HG03139 (cell line): ENCODE measurements at regions not wholly inside any gene's neighbourhood (a gene's known extent, or its start where the extent isn't known, plus 50 kb on each side); places are given as distances from the start of the nearest gene placed in this dataset.
"Not testable (repeated sequence)": the region's sequence is repeated elsewhere in the genome, so short reads cannot be mapped to it uniquely, and the experiment has no call there.

ENCODE experiments used
- ATAC-seq: cut with Tn5 transposase; IDR thresholded peaks from one replicate; pipeline ENCODE4 v1.9.1; 2021; ENCODE audit not compliant: unreplicated experiment

DNA sequence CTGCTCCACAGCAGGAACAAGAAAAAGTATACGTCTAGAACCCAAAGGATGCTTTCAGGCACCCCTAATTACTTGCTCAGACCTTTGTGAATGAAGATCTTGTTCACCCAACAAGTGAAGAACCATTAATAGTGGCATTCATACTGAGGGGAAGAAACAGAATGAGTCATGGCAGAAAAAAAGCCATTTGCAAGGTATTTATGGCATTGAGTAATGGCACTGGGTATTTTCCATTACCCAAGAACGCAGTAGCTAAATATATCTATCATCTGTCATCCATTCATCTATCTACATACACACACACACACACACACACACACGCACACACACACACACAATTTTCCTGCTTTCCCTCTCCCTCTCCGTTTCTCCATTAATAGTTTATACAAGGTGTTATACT, 56.4 kb upstream of the XIRP2 start:
- no peak for ATAC-seq

DNA sequence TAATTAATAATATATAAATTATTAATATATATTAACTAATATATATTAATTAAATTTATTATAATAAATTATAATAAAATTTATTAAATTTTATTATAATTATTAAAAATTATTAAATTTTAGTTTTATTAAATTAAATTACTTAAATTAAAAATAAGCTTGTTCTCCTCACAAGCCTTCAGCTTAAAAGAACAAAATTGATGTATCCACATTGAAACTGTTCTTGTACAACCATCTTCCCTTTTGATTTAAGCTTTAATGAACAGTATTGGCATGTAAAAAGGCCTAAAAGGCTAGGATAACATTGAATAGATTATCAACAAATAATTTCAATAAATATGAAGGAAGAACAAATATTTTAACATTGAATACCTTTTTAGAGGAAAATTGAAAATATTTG, 62.4 kb upstream of the XIRP2 start:
- no peak for ATAC-seq

DNA sequence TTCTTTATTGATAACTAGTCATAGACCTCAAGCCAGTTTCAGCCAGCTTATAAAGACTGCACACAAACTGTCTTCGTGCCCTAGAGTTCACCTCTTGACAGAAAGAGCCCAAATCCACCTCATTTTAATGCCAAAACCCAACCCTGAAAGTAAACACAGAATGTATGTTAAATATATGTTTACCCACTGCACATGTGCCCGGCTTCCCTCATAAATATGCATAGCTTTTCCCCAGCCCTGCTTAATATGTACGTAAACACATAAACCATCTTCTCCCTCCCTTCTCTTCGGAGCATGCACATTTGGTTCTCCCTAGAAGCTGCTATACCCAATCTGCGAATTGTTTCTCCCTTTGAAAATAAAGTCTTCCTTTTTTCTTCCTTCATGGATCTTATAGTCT, 73.9 kb upstream of the XIRP2 start:
- no peak for ATAC-seq

DNA sequence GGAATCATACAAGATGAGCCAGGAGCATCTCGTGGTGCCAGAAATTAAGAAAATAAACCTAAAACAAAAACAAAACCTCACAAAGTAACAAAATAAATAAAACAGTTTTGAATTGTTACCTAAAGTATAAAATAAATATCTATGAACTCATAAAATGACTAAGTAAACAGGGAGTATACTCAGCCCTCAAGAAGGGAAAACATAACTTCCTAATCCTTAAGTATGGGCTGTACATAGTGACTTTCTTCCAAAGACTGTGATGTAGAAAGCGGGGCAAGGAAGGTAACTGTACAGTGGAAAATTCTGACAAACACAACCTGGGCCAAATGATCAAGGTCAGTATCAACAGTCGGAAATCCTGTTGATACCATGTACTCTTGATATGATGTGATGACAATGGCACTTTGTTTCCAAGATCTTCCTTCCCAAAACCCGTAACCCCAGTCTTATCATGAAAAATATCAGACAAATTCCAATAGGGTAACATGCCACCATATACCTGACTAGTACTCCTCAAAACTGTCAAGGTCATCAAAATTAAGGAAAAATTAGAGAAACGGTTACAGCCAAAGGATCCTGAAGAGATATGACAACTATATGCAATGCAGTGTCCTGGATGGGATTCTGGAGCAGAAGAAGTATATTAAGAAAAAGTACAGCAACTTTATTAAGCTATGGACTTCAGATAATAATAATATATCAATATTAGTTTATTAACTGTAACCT, 76.0 kb upstream of the XIRP2 start:
- no peak for ATAC-seq

DNA sequence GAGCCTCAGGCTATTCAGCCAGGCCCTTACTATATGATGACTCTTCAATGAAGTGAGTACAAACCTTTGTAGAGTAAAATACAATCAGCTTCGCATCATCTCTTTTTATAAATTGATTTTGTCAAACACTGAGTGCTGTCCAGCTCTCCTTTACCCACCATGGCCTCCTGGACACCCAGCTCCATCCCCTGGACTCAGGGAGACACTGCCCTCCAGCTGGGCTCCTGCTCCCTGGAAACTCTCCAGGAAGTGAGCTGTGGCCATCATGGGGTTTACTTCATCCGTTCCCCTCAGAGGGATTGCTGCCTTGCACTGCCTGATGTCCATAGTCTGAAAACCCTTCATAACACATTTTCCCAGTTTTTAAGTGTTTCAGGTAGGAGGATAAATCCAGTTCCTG, 82.5 kb upstream of the XIRP2 start:
- ATAC-seq, result no peak

DNA sequence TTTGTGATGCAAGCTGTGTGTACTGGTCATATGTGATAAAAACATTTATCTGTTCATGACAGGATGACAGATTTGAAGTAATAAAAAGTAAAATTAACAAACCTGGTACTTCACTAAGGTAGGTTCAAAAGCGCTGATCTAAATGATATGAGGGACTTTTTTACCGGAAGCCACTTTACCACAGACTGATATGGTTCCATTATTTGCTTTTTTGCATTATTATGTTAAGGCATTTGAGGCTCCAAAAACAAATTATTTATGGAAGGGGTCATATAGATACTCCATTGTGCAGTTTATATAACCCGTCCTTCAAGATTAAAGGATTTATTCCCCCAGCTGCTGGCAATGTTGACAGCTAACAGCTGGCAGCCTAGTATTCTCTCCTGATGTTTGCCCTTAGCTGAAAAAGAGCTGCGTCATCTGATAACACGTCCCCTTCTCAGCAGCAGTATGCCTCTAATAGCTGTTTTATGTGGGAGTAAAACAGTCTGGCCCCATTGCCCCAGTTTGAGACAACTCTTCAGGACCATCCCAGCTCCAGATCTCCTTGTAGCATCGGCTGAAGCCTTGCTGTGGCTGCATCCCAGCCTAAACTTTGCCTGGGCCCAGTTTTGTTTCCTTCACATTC, 84.8 kb upstream of the XIRP2 start:
- ATAC-seq, result no peak

DNA sequence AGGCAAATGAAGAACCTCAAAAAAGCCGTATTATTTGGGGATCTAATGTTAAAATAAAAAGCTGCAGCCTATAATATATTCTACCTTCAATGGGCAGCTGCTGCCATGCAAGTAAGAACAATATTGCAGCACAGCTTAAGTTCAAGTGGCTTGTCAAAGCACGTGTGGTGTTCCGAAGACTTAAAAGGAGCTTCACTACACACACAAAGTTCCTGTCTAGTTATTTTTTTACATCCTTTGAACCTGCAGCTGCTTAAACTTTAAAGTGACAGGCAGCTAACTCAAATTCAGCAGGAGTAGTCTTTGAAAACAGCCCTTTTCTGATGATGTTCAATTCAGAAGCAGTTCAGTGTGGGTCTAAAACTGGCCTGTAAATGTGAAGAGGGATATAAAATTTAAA, 85.8 kb upstream of the XIRP2 start:
- no peak for ATAC-seq

DNA sequence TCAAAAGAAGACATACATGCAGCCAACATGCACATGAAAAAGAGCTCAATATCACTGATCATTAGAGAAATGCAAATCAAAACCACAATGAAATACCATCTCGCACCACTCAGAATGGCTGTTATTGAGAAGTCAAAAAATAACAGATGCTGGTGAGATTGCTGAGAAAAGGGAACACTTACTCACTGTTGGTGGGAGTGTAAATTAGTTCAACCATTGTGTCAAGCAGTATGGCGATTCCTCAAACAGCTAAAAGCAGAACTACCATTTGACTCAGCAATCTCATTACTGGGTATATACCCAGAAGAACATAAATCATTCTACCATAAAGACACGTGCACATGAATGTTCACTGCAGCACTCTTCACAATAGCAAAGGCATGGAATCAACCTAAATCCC, 95.5 kb upstream of the XIRP2 start:
- no peak for ATAC-seq

DNA sequence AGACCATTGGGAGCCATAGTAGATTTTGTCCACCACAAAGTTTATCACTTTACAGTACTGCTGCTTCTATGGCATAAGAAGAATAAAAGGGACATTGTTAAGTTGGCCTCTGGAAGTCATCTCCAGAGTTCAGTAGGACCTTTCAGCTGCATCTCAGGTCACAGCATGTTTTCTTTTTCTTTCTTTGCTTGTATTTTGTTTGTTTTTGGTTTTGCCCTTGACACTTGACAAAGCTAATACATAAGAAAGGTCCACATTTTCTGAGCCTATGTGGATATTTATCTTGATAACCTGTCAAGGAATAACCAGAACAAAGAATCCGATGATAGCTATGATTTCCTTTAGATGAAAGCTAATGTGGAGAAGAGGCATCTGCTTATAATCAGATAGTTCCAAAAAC, 101.6 kb upstream of the XIRP2 start:
- ATAC-seq, result no peak

DNA sequence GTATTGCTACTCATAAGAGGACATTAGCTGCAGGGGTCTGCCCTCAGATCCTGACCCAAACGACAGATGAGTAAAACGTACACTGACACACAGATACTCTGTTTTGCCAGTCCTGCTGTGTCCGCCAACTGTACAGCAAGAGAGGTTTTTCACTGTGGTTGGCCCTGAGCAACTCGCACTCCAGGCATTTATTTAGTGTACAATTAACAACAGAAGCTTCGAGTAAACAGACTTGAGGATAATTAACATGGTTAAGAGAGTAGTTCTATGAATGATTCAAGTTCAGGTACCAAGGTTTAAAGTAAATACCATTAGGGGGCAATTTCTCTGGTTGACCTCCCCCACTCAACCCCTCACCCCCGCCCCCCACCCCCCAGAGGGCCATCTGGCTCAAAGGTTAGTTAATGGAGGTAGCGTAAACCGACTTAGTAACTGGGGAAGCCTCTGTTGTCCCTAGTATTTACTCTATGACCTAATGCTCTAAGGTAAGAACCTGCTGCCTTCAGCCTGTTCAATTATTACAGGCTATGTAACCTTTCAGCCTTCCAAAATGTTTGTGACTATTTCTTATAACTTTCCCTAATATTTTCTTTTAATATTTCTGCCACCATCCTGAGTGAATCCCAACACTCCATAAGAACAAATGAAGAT, 103.9 kb upstream of the XIRP2 start:
- ATAC-seq, result no peak

DNA sequence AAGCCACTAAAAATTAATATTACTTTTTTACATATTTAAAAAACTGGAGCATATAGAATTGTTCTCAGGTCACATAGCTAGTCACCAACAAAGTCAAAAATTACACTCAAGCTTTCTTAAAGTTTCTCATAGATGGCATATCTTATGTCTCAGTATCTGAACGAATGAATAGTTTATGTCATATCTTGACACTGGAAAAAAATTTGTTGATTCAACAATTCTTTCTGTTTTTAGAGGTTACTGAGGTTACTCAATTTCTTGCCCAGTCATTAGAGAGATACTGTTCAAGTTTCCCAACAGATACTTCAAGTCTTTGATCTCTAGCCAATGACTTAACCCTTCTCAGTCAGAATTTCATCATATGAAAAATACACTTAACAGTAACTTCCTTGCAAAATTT, 113.1 kb upstream of the XIRP2 start:
- no peak for ATAC-seq

DNA sequence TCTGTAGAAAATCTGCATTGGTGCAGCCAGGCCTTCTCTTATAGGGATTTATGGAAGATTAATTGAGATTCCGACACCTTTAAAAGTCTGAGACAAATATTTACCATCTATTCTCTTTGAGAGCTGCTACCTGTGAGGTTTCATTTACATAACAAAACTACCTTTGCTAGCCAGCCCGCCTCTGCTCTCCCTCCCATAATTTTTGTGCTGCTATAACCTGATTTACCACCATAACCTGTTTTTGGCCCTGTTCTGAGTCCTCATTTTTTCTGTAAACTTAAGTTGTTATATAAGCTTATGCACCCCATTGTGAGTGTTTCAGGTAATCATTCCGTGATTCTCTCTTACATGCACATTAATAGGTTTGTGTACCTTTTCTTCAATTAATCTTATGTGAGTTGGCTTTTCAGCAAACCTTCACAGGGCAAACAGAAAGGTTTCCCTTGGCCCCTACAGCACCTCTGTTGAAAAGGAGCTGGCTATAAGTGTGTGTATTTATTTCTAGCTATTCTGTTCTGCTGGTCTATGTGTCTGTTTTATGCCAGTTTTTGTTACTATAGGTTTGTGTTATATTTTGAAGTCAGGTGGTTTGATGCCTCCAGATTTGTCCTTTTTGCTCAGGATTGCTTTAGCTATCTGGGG, 114.9 kb upstream of the XIRP2 start:
- ATAC-seq, result no peak

DNA sequence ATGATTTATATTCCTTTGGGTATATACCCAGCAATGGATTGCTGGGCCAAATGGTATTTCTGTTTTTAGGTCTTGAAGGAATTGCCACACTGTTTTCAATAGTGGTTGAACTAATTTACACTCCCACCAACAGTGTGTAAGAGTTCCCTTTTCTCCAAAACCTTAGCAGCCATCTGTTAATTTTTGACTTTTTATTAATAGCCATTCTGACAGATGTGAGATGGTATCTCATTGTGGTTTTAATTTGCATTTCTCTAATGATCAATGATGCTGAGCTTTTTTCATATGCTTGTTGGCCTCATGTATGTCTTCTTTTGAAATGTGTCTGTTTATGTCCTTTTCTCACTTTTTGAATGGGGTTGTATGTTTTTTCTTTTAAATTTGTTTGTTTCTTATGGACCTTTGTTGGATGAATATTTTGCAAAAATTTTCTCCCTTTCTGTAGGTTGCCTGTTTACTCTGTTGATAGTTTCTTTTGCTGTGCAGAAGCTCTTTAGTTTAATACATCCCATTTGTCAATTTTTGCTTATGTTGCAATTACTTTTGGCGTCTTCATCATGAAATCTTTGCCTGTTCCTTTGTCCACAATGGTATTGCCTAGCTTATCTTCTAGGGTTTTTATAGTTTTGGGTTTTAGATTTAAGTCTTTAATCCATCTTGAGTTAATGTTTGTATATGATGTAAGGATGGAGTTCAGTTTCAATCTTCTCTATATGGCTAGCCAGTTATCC, 119.7 kb upstream of the XIRP2 start:
- ATAC-seq, result no peak

DNA sequence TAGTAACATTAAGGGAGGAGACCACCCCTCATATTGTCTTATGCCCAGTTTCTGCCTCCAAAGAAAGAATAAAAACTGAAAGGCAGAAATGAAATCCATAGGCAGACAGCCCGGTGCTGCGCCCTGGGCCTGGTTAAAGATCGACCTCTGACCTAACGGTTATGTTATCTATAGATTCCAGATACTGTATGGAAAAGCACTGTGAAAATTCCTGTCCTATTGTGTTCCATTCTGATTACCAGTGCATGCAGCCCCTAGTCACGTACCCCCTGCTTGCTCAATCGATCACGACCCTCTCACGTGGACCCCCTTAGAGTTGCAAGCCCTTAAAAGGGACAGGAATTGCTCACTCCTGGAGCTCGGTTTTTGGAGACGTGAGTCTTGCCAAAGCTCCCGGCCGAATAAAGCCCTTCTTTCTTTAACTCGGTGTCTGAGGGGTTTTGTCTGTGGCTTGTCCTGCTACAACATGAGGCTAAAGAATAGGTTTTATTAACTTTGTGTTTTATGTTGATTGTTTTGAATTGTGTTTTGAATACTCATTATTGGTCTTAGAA, 121.4 kb upstream of the XIRP2 start:
- not testable (repeated sequence) for ATAC-seq

DNA sequence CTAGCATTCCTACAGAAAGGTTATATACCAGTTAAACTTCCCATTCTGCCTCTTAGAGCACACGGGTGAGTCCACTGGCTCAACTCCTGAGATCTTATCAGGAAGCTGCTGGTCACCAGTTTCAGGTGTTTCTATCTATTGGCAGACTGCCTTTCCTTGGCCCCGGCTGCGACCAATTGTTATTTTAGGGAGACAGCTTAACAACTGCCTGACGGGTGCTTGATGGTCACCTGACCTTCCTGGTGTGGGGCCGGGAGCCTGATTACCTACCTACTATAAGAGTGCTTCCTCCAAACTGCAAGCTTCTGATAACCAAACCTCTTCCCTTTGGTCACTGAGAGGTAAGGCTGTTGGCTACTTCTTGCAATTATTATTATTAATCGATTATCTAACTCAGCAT, 122.1 kb upstream of the XIRP2 start:
- ATAC-seq, result no peak

DNA sequence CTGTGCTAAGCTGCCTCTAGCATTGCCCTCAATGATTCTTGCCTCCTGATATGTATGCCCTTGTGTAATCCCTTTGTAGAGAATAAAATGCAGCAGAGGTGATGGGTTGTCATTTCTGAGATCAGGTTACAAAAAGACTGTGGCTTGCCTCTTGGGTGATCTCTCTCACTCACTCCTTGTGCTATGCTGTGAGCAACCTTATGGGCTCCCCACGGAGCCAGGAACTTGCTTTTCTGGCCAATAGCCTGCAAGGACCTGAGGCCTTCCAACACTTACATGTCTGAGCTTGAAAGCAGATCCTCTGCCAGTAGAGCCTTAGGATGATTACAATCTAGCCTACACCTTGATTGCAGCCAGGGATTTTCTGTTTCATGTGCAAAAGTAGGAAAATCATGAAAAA, 123.1 kb upstream of the XIRP2 start:
- ATAC-seq, result no peak

DNA sequence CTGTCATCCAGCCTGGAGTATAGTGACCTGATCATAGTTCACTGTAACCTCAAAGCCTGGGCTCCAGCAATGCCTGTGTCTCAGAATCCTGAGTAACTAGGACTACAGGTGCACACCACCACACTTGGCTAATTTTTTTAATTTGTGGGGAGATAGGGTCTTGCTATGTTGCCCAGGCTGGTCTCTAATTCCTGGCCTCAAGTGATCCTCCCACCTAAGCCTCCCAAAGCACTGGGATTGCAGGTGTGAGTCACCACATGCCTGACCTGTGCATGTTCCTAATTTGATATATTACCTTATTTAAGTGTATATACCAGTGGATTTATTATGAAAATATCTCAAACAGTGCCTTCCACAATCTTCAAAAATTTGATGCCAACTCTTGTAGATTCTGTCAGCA, 123.6 kb upstream of the XIRP2 start:
- ATAC-seq, result no peak

DNA sequence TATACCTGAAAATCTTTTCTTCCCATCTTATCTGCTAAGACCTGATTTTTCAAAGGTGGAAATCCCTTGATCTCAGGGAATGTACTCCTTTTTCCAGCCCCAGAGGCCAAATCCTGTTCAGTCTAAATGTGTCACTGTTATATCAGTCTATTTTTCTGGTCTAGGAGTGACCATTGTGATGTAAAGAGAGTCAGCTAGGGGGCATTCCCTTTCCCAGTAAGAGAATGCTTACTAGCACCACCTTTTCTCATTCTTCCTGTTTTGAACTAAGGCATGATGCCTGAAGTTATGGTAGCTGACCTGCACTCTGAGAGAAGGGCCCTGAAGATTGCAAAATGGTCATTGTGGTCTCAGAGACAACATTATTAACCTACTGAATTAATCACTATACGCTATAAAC, 124.1 kb upstream of the XIRP2 start:
- no peak for ATAC-seq

DNA sequence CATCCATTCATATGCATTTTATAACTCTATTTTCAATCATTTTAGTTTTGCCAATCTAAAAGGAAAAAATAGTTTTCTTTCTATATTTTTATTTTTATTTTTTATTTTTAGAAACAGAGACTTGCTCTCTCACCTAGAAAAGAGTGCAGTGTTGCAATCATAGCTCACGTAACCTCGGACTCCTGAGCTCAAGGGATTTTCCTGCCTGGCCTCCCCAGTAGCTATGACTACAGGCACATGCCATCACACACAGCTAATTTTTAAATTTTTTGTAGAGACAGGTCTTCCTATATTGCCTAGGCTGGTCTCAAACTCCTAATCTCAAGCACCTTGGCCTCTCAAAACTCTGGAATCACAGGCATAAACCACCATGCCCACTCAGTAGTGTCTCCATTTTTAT, 125.5 kb upstream of the XIRP2 start:
- no peak for ATAC-seq

DNA sequence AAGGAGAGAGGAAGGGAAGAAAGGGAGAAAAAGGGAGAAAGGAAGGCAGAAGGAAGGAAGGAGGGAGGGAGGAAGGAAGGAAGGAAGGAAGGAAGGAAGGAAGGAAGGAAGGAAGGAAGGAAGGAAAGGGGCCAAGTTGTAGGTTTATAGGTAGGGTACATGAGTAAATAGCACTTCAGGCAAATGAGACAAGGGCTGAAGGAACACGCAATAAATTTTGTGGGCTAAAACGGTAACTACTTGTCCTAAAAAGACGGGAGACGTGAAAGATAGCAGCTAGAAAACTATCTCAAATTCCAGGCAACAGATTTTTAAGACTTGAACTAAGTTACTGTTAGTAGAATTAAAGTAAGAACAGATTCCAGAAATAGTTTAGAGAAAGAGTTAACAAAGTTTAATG, 129.3 kb upstream of the XIRP2 start:
- no peak for ATAC-seq

DNA sequence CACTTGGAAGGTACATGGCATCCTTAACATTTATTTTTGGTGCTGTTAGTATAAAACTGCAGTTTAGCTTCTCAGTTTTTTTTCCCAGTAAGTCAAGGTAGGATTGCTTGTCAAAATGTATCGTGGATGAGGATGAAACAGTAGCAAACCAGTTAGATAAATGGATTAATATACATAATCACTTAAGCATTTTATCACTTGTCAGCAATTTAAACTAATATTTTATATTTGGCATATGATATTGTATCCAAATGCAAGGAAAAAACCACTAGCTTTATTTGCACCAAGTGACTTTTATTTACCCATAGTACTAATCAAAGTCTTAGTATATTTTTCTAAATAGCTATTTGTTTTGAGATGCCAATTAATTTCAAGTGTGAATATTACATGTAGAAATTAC, 137.7 kb upstream of the XIRP2 start:
- ATAC-seq, result no peak
